ENCODE measurements at regions not wholly inside any gene's neighbourhood (a gene's known extent, or its start where the extent isn't known, plus 50 kb on each side); places are given as distances from the start of the nearest gene placed in this dataset.

DNA sequence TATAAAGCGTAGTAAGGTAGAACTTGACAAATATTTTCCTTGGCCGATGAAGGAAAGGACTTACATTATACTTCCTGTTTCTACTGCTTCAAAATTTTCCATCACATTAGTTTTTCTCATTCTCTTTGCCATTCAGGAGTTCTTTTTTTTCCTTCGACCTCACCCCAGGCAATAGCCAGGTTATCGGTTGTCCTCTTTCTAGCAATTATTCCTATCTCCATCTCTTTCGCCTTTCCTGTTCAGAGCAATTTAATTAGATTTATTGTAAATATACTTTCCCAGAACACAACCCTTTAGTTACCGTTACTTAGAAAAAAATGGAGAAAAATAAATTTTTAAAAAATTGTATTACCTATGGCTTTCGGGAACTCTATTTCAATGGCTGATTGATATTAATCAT lies 205.2 kb downstream of the KCNJ2 start:
- TF ChIP-seq, protein P1, sequence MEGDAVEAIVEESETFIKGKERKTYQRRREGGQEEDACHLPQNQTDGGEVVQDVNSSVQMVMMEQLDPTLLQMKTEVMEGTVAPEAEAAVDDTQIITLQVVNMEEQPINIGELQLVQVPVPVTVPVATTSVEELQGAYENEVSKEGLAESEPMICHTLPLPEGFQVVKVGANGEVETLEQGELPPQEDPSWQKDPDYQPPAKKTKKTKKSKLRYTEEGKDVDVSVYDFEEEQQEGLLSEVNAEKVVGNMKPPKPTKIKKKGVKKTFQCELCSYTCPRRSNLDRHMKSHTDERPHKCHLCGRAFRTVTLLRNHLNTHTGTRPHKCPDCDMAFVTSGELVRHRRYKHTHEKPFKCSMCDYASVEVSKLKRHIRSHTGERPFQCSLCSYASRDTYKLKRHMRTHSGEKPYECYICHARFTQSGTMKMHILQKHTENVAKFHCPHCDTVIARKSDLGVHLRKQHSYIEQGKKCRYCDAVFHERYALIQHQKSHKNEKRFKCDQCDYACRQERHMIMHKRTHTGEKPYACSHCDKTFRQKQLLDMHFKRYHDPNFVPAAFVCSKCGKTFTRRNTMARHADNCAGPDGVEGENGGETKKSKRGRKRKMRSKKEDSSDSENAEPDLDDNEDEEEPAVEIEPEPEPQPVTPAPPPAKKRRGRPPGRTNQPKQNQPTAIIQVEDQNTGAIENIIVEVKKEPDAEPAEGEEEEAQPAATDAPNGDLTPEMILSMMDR (IDR thresholded peaks at IDR 0.05): no peak
- TF ChIP-seq POLR2A (IDR thresholded peaks at IDR 0.05): no peak

Data from uterus (tissue), 2 donors.